ENCODE measurements at regions not wholly inside any gene's neighbourhood (a gene's known extent, or its start where the extent isn't known, plus 50 kb on each side); places are given as distances from the start of the nearest gene placed in this dataset.

DNA sequence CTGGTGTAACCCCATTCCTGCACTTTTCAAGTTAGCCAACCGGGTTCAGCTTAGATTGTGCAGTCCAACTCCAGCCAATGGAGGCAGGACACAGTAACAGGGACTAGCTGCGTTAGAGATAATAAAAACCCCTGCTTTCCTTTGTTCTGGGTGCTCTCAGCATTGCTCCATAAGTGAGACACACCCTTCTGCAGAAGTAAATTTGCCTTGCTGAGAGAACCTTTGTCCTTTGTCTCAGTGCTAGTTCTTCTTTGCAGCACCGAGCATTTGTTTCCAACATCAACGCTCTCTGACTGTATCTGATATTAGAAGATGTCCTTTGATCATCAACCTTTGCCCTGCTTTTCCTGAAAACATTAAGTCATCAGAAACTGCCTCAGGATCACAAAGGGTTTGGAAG lies 169.5 kb upstream of the OR13F1 start:
- no peak for TF ChIP-seq ARNT (IDR thresholded peaks at IDR 0.05)
- no peak for TF ChIP-seq LEF1 (IDR thresholded peaks at IDR 0.05; ENCODE audit: borderline replicate concordance)
- TF ChIP-seq FOXK2 (IDR thresholded peaks at IDR 0.05): no peak
- no peak for TF ChIP-seq L3MBTL2 (conservative IDR thresholded peaks at IDR 0.05)
- no peak for TF ChIP-seq SP1 (IDR thresholded peaks at IDR 0.05)
- no peak for TF ChIP-seq HDGF (IDR thresholded peaks at IDR 0.05; ENCODE audit: borderline replicate concordance)
- TF ChIP-seq CTBP1 (IDR thresholded peaks at IDR 0.05; ENCODE audit: borderline replicate concordance): no peak
- TF ChIP-seq TARDBP (IDR thresholded peaks at IDR 0.05): no peak
- no peak for TF ChIP-seq SUZ12 (IDR thresholded peaks at IDR 0.05)
- no peak for TF ChIP-seq ZNF384 (IDR thresholded peaks at IDR 0.05)
- no peak for TF ChIP-seq ELF4 (IDR thresholded peaks at IDR 0.05)
- no peak for TF ChIP-seq NFRKB (IDR thresholded peaks at IDR 0.05)
- TF ChIP-seq FOXA1 (IDR thresholded peaks at IDR 0.05): no peak
- POLR2A ChIA-PET: no interaction called here
- DNase-seq (ENCODE audit: extremely low spot score): no peak
- CTCF ChIA-PET: no interaction called here

DNA sequence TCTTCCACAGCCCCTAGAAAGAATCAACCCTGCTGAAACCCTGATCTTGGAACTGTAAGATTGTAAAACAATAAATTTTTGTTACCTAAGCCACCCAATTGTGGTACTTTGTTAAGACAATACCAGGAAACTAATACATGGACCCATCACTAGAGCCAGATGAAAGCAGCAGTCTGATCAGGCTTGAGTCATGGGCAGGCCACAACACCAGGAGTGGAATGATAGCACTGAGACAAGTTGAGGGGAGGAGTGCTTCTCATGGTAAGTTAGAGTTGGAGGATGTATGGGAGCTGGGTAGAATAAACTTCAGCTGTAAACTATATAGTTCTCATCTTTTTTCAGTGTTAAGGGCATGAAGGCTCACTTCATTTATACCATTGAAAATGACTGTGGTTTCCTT lies 164.4 kb upstream of the OR13F1 start:
- DNase-seq (ENCODE audit: extremely low spot score): no peak
- no peak for TF ChIP-seq LEF1 (IDR thresholded peaks at IDR 0.05; ENCODE audit: borderline replicate concordance)
- no peak for TF ChIP-seq NFRKB (IDR thresholded peaks at IDR 0.05)
- TF ChIP-seq ELF4 (IDR thresholded peaks at IDR 0.05): no peak
- TF ChIP-seq ZNF384 (IDR thresholded peaks at IDR 0.05): no peak
- TF ChIP-seq FOXM1 (IDR thresholded peaks at IDR 0.05; ENCODE audit: borderline replicate concordance): no peak
- ChIA-PET CTCF (no interaction called here), POLR2A (no interaction called here)

DNA sequence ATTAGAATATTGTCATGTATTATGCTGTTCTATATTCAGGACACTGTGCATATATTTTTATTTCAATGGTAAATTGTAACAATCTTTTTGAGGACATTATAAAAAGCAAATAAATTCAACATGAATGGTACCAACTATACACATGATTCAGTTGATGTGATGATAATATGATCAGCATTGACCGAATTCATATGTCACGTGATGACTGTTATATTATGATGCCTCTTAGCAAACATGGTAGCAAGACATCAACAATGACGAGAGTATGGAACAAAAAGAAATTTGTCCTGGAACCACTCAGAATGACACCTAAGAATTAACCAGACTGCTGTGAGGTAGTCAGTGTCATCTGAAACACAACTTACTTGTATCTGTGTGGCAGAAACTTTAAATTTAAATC lies 161.5 kb upstream of the OR13F1 start:
- DNase-seq (ENCODE audit: extremely low spot score): no peak
- ChIA-PET CTCF (no interaction called here), POLR2A (no interaction called here)
- TF ChIP-seq FOXK2 (IDR thresholded peaks at IDR 0.05) (no peak), FOXM1 (IDR thresholded peaks at IDR 0.05; ENCODE audit: borderline replicate concordance) (no peak), SP1 (IDR thresholded peaks at IDR 0.05) (no peak), LEF1 (IDR thresholded peaks at IDR 0.05; ENCODE audit: borderline replicate concordance) (no peak), ELF4 (IDR thresholded peaks at IDR 0.05) (no peak), HDGF (IDR thresholded peaks at IDR 0.05; ENCODE audit: borderline replicate concordance) (no peak), ARNT (IDR thresholded peaks at IDR 0.05) (no peak)
- TF ChIP-seq, protein P1, sequence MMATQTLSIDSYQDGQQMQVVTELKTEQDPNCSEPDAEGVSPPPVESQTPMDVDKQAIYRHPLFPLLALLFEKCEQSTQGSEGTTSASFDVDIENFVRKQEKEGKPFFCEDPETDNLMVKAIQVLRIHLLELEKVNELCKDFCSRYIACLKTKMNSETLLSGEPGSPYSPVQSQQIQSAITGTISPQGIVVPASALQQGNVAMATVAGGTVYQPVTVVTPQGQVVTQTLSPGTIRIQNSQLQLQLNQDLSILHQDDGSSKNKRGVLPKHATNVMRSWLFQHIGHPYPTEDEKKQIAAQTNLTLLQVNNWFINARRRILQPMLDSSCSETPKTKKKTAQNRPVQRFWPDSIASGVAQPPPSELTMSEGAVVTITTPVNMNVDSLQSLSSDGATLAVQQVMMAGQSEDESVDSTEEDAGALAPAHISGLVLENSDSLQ (IDR thresholded peaks at IDR 0.05): no peak

DNA sequence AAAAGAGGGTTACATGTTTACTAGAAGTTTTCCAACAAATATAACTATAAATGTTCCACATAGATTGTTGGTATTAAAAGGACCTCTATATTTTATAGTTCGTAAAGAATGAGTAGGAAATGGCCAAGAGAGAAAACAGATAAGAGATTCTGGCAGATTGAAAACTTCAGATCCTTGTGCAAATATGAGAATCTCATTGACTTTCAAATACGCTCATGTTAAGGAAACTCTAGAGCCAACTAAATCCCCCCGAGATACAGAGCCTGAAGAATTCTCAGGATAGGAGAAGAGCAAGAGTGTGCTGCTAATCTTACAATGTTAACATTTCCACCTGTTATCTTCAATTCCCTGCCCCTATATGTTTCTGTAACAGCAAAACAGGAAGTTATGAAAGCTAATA lies 159.0 kb upstream of the OR13F1 start:
- POLR2A ChIA-PET: no interaction called here

DNA sequence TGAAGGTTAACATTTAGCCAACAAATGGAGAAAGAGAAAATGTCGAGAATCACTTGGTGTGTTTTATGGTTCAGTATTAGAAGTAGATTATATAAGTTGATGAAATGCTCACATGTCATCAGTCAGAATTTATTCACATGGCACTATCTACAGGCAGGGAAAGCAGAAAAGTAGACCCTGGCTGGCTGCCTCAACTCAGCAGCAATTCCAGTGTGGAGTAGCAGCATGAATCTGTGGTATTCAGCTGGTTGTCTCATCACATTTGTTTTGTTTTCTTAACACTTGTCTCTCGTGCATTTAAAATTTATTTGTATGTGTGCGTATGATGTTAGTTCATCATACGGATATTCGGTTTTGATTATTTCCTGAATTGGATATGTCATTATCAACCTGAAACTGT lies 153.5 kb upstream of the OR13F1 start:
- DNase-seq (ENCODE audit: extremely low spot score): no peak
- no peak for TF ChIP-seq FOXA1 (IDR thresholded peaks at IDR 0.05)
- no peak for TF ChIP-seq FOXM1 (IDR thresholded peaks at IDR 0.05; ENCODE audit: borderline replicate concordance)
- TF ChIP-seq L3MBTL2 (conservative IDR thresholded peaks at IDR 0.05): no peak
- no peak for TF ChIP-seq BHLHE40 (IDR thresholded peaks at IDR 0.05; ENCODE audit: borderline replicate concordance)
- TF ChIP-seq ZNF384 (IDR thresholded peaks at IDR 0.05): no peak
- no peak for TF ChIP-seq FOXK2 (IDR thresholded peaks at IDR 0.05)
- no peak for TF ChIP-seq SUZ12 (IDR thresholded peaks at IDR 0.05)
- TF ChIP-seq NFRKB (IDR thresholded peaks at IDR 0.05): no peak
- TF ChIP-seq TARDBP (IDR thresholded peaks at IDR 0.05): no peak
- no peak for TF ChIP-seq LEF1 (IDR thresholded peaks at IDR 0.05; ENCODE audit: borderline replicate concordance)
- TF ChIP-seq HDGF (IDR thresholded peaks at IDR 0.05; ENCODE audit: borderline replicate concordance): no peak
- TF ChIP-seq ELF4 (IDR thresholded peaks at IDR 0.05): no peak
- no peak for TF ChIP-seq ARNT (IDR thresholded peaks at IDR 0.05)
- no peak for TF ChIP-seq SP1 (IDR thresholded peaks at IDR 0.05)
- no peak for TF ChIP-seq CTBP1 (IDR thresholded peaks at IDR 0.05; ENCODE audit: borderline replicate concordance)
- CTCF ChIA-PET: no interaction called here
- POLR2A ChIA-PET: no interaction called here

More for the DNA sequence above, 159.0 kb upstream of the OR13F1 start:
- CTCF ChIA-PET: no interaction called here
- TF ChIP-seq SUZ12 (IDR thresholded peaks at IDR 0.05): no peak
- TF ChIP-seq FOXK2 (IDR thresholded peaks at IDR 0.05): no peak
- TF ChIP-seq, protein P1 (IDR thresholded peaks at IDR 0.05): no peak
- TF ChIP-seq TARDBP (IDR thresholded peaks at IDR 0.05): no peak
- TF ChIP-seq FOXM1 (IDR thresholded peaks at IDR 0.05; ENCODE audit: borderline replicate concordance): no peak
- no peak for TF ChIP-seq L3MBTL2 (conservative IDR thresholded peaks at IDR 0.05)
- no peak for TF ChIP-seq HDGF (IDR thresholded peaks at IDR 0.05; ENCODE audit: borderline replicate concordance)
- no peak for TF ChIP-seq SP1 (IDR thresholded peaks at IDR 0.05)
- TF ChIP-seq NFRKB (IDR thresholded peaks at IDR 0.05): no peak
- no peak for TF ChIP-seq ELF4 (IDR thresholded peaks at IDR 0.05)
- TF ChIP-seq LEF1 (IDR thresholded peaks at IDR 0.05; ENCODE audit: borderline replicate concordance): no peak
- TF ChIP-seq ZNF384 (IDR thresholded peaks at IDR 0.05): no peak
- no peak for DNase-seq (ENCODE audit: extremely low spot score)

DNA sequence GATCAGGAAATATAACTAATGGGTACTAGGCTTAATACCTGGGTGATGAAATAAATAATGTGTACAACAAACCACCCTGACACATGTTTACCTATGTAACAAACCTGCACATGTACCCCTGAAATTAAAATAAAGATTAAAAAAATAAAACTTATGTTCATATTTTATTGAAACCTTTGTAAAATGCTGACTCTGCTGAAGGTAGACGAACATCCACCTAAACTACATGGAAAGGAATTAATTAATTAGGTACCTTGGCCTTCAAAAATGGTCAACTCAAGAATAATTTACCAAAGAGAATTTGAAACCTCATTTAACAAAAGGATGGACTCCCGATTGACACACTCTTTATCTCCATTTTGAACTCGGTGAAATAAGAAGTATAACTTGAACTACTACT lies 152.3 kb upstream of the OR13F1 start:
- DNase-seq (ENCODE audit: extremely low spot score): no peak
- TF ChIP-seq NFRKB (IDR thresholded peaks at IDR 0.05): no peak
- ChIA-PET POLR2A (no interaction called here), CTCF (no interaction called here)

DNA sequence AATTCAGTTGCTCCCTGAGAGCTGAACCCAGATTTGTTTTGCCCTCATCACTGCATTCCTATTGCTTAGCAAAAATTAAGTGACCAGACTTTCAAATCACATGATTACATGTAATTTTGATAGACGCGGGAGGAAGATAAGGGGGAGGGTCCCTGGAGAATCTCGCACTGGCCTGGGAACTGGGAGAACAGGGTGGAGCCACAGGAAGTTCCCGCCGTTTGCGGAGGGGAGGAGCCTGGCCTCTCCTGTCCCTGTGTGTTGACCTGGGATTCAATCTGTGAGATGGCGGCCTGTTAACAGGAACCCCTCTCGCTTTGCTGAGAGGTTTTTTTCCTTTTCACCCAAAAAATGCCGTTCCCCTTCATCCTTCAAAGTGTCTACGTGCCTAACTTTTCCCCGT lies 142.9 kb upstream of the OR13F1 start:
- ChIA-PET POLR2A (no interaction called here), CTCF (no interaction called here)
- DNase-seq (ENCODE audit: extremely low spot score): no peak
- TF ChIP-seq NFRKB (IDR thresholded peaks at IDR 0.05) (no peak), HDGF (IDR thresholded peaks at IDR 0.05; ENCODE audit: borderline replicate concordance) (no peak), CTBP1 (IDR thresholded peaks at IDR 0.05; ENCODE audit: borderline replicate concordance) (no peak), ELF4 (IDR thresholded peaks at IDR 0.05) (no peak), ARNT (IDR thresholded peaks at IDR 0.05) (no peak), FOXM1 (IDR thresholded peaks at IDR 0.05; ENCODE audit: borderline replicate concordance) (no peak), FOXK2 (IDR thresholded peaks at IDR 0.05) (no peak), SUZ12 (IDR thresholded peaks at IDR 0.05) (no peak), ZNF384 (IDR thresholded peaks at IDR 0.05) (no peak), FOXA1 (IDR thresholded peaks at IDR 0.05) (no peak), TARDBP (IDR thresholded peaks at IDR 0.05) (no peak), L3MBTL2 (conservative IDR thresholded peaks at IDR 0.05) (no peak), SP1 (IDR thresholded peaks at IDR 0.05) (no peak), LEF1 (IDR thresholded peaks at IDR 0.05; ENCODE audit: borderline replicate concordance) (no peak), BHLHE40 (IDR thresholded peaks at IDR 0.05; ENCODE audit: borderline replicate concordance) (no peak)
- TF ChIP-seq, protein P1 (IDR thresholded peaks at IDR 0.05): no peak
